ENCODE measurements at regions not wholly inside any gene's neighbourhood (a gene's known extent, or its start where the extent isn't known, plus 50 kb on each side); places are given as distances from the start of the nearest gene placed in this dataset.

GRCh38 chr6:21317642-21318041 lies 275.9 kb upstream of the SOX4 start:
- TF ChIP-seq POLR2A (IDR thresholded peaks at IDR 0.05) (no peak), CTCF (IDR thresholded peaks at IDR 0.05) (no peak), POLR2AphosphoS5 (IDR thresholded peaks at IDR 0.05) (no peak)
